Stimulated activated CD8-positive, alpha-beta memory T cell treated with anti-CD3 and anti-CD28 coated beads, Interleukin-4, amount 100 ng/mL, for 4 hours (primary cell): ENCODE measurements at regions not wholly inside any gene's neighbourhood (a gene's known extent, or its start where the extent isn't known, plus 50 kb on each side); places are given as distances from the start of the nearest gene placed in this dataset.

Experiments
- DNase-seq, 2 donors: peaks; one replicate each; pipeline ENCODE4 v3.0.0-alpha.2; 2020; ENCODE audit warnings: low read depth in 2 of 2, low spot score in 1 of 2

- no peak for DNase-seq
Observed at GRCh38 chr13:57784633-57785032, 153.1 kb downstream of the PCDH17 start.

GRCh38 chr13:57787058-57787791 is 155.7 kb downstream of the PCDH17 start:
- DNase-seq = no peak

- DNase-seq = no peak
Observed at GRCh38 chr13:57799624-57800023, 168.1 kb downstream of the PCDH17 start.

- no peak for DNase-seq
Observed at GRCh38 chr13:57813651-57814050, 182.1 kb downstream of the PCDH17 start.

- DNase-seq = no peak
Observed at GRCh38 chr13:57815600-57815999, 184.1 kb downstream of the PCDH17 start.

- no peak for DNase-seq
Observed at GRCh38 chr13:57820924-57821323, 189.4 kb downstream of the PCDH17 start.

GRCh38 chr13:57823704-57824103 is 192.2 kb downstream of the PCDH17 start:
- DNase-seq = no peak

- no peak for DNase-seq
Observed at GRCh38 chr13:57824121-57824520, 192.6 kb downstream of the PCDH17 start.

- no peak for DNase-seq
Observed at GRCh38 chr13:57825066-57825465, 193.5 kb downstream of the PCDH17 start.

- no peak for DNase-seq
Observed at GRCh38 chr13:57829496-57829895, 198.0 kb downstream of the PCDH17 start.

GRCh38 chr13:57832187-57832586 is 200.6 kb downstream of the PCDH17 start:
- DNase-seq = no peak

- no peak for DNase-seq
Observed at GRCh38 chr13:57837801-57838200, 206.3 kb downstream of the PCDH17 start.

- DNase-seq = no peak
Observed at GRCh38 chr13:57843521-57843920, 212.0 kb downstream of the PCDH17 start.

- DNase-seq = no peak
Observed at GRCh38 chr13:57846600-57847173, 215.1 kb downstream of the PCDH17 start.

GRCh38 chr13:57857945-57858344 is 226.4 kb downstream of the PCDH17 start:
- DNase-seq = no peak

- no peak for DNase-seq
Observed at GRCh38 chr13:57858376-57858775, 226.8 kb downstream of the PCDH17 start.

- DNase-seq = no peak
Observed at GRCh38 chr13:57862879-57863278, 231.3 kb downstream of the PCDH17 start.

- no peak for DNase-seq
Observed at GRCh38 chr13:57865600-57866294, 234.2 kb downstream of the PCDH17 start.

GRCh38 chr13:57874530-57874929 is 243.0 kb downstream of the PCDH17 start:
- no peak for DNase-seq

GRCh38 chr13:57877601-57878000 is 246.1 kb downstream of the PCDH17 start:
- no peak for DNase-seq

- DNase-seq = no peak
Observed at GRCh38 chr13:57878291-57878690, 246.7 kb downstream of the PCDH17 start.

- DNase-seq = no peak
Observed at GRCh38 chr13:57897225-57897624, 265.7 kb downstream of the PCDH17 start.
